ENCODE measurements at regions not wholly inside any gene's neighbourhood (a gene's known extent, or its start where the extent isn't known, plus 50 kb on each side); places are given as distances from the start of the nearest gene placed in this dataset.

- DNase-seq, result no peak
Observed at GRCh38 chr4:19987746-19988145, 264.0 kb upstream of the SLIT2 start.

GRCh38 chr4:19983072-19983471 lies 268.6 kb upstream of the SLIT2 start:
- no peak for DNase-seq

GRCh38 chr4:19982556-19982955 lies 269.1 kb upstream of the SLIT2 start:
- no peak for DNase-seq

- DNase-seq, result no peak
Observed at GRCh38 chr4:19971829-19972228, 279.9 kb upstream of the SLIT2 start.

- DNase-seq, result no peak
Observed at GRCh38 chr4:19969492-19969891, 282.2 kb upstream of the SLIT2 start.

- no peak for DNase-seq
Observed at GRCh38 chr4:19961091-19961490, 290.6 kb upstream of the SLIT2 start.

GRCh38 chr4:19958848-19959247 lies 292.9 kb upstream of the SLIT2 start:
- no peak for DNase-seq

GRCh38 chr4:19947349-19947748 lies 304.4 kb upstream of the SLIT2 start:
- no peak for DNase-seq

GRCh38 chr4:19945979-19946380 lies 305.7 kb upstream of the SLIT2 start:
- no peak for DNase-seq

GRCh38 chr4:19945501-19945900 lies 306.2 kb upstream of the SLIT2 start:
- DNase-seq, result no peak

GRCh38 chr4:19944806-19945205 lies 306.9 kb upstream of the SLIT2 start:
- no peak for DNase-seq

GRCh38 chr4:19944251-19944650 lies 307.5 kb upstream of the SLIT2 start:
- DNase-seq, result no peak

- DNase-seq, result no peak
Observed at GRCh38 chr4:19941434-19941833, 310.3 kb upstream of the SLIT2 start.

- no peak for DNase-seq
Observed at GRCh38 chr4:19940861-19941260, 310.8 kb upstream of the SLIT2 start.

- DNase-seq, result no peak
Observed at GRCh38 chr4:19936476-19936875, 315.2 kb upstream of the SLIT2 start.

GRCh38 chr4:19930742-19931141 lies 321.0 kb upstream of the SLIT2 start:
- DNase-seq, result no peak

- DNase-seq, result no peak
Observed at GRCh38 chr4:19927381-19927780, 324.3 kb upstream of the SLIT2 start.

GRCh38 chr4:19925516-19925915 lies 326.2 kb upstream of the SLIT2 start:
- DNase-seq, result no peak

GRCh38 chr4:19924761-19925160 lies 326.9 kb upstream of the SLIT2 start:
- no peak for DNase-seq

GRCh38 chr4:19915276-19915675 lies 336.4 kb upstream of the SLIT2 start:
- DNase-seq, result no peak

- DNase-seq, result no peak
Observed at GRCh38 chr4:19913650-19914049, 338.1 kb upstream of the SLIT2 start.

- DNase-seq, result no peak
Observed at GRCh38 chr4:19910861-19911525, 340.7 kb upstream of the SLIT2 start.

- no peak for DNase-seq
Observed at GRCh38 chr4:19905024-19905423, 346.7 kb upstream of the SLIT2 start.

GRCh38 chr4:19888587-19888986 lies 363.1 kb upstream of the SLIT2 start:
- no peak for DNase-seq

- DNase-seq, result no peak
Observed at GRCh38 chr4:19883841-19884240, 367.9 kb upstream of the SLIT2 start.

- DNase-seq, result no peak
Observed at GRCh38 chr4:19880206-19880605, 371.5 kb upstream of the SLIT2 start.

All from DMS79 treated with DMSO at 0.1 percent for 48 hours (cell line).